ENCODE measurements at regions not wholly inside any gene's neighbourhood (a gene's known extent, or its start where the extent isn't known, plus 50 kb on each side); places are given as distances from the start of the nearest gene placed in this dataset.

DNA sequence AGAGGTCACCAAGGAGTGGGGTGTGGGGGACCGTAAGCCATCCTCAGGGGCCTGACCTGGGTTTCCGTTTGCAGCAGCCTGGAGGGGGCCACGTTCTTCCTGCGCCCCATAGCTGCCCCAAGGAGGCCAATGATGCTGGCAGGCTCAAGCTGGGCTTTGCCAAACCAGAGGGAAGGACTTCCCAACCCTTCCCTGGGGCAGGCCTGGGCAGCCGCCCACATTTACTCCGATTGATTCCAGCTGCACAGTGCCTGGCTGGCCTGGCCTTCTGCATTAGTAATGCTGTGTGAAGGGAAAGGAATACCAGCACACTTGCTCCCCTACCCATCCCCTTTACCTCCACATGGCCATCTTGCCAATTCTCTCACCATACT lies 360.6 kb upstream of the SLC14A2 start:
- FAIRE-seq (no peak), DNase-seq (ENCODE audit: low read depth, low spot score) (no peak)
- Histone ChIP-seq H3K9ac (replicated peaks; ENCODE audit: extremely low read depth, insufficient read depth, low read length) (no peak overlapping the region), H3K27ac (ENCODE audit: insufficient read depth, low read depth, low read length) (no peak overlapping the region), H3K27me3 (ENCODE audit: control insufficient read depth in 2 of 2, insufficient read depth in 2 of 2, low read length in 2 of 2) (no peaks in the 10 kb centered on the region), H3K9me3 (replicated peaks; ENCODE audit: control insufficient read depth, insufficient read depth, low read length) (no peaks in the 10 kb centered on the region), H3K4me2 (ENCODE audit: insufficient read depth, low read length) (no peak overlapping the region), H3K79me2 (ENCODE audit: control insufficient read depth, insufficient read depth, low read length) (no peaks in the 10 kb centered on the region), H4K20me1 (replicated peaks; ENCODE audit: control insufficient read depth, extremely low read depth, insufficient read depth, low read length) (no peaks in the 10 kb centered on the region), H3K36me3 (ENCODE audit: control insufficient read depth in 2 of 2, extremely low read depth in 1 of 2, insufficient read depth in 2 of 2, low read length in 2 of 2) (no peaks in the 10 kb centered on the region), H3K9me1 (replicated peaks; ENCODE audit: control insufficient read depth, extremely low read depth, insufficient read depth, low read length) (no peaks in the 10 kb centered on the region), H3K4me1 (ENCODE audit: control insufficient read depth, extremely low read depth, insufficient read depth, low read length) (no peaks in the 10 kb centered on the region), H2AFZ (ENCODE audit: low read depth, low read length) (no peak overlapping the region), H3K4me3 (replicated peaks in 1 of 3; ENCODE audit: insufficient read depth in 1 of 3, low read depth in 1 of 3, low read length in 3 of 3) (no peak overlapping the region)
- intact Hi-C loops (cut with micrococcal nuclease) (no loop called here), dilution Hi-C loops (cut with MboI; ENCODE audit: extremely low pct_ligation_motif_present, low sequenced_read_pairs) (no loop called here)
- CTCF ChIA-PET, result no interaction called here
- BruUV-seq (replicated peaks), result no TSS peak
- POLR2A ChIA-PET, result no interaction called here
- no peak for TF ChIP-seq FOS (IDR thresholded peaks at IDR 0.05; ENCODE audit: borderline replicate concordance, insufficient read depth, low read length)
- TF ChIP-seq MYC (IDR thresholded peaks at IDR 0.05; ENCODE audit: low read depth, low read length), result no peak
- no peak for TF ChIP-seq EZH2 (IDR thresholded peaks at IDR 0.05; ENCODE audit: borderline replicate concordance, low read depth, low read length, severe bottlenecking)
- TF ChIP-seq JUN (IDR thresholded peaks at IDR 0.05; ENCODE audit: borderline replicate concordance, insufficient read depth, insufficient read length, low read depth), result no peak
- TF ChIP-seq POLR2AphosphoS5 (IDR thresholded peaks at IDR 0.05; ENCODE audit: insufficient read depth, low read depth, low read length), result no peak
- no peak for TF ChIP-seq GATA2 (IDR thresholded peaks at IDR 0.05; ENCODE audit: insufficient read depth, insufficient read length, low read depth, low read length)
- TF ChIP-seq, protein P1, sequence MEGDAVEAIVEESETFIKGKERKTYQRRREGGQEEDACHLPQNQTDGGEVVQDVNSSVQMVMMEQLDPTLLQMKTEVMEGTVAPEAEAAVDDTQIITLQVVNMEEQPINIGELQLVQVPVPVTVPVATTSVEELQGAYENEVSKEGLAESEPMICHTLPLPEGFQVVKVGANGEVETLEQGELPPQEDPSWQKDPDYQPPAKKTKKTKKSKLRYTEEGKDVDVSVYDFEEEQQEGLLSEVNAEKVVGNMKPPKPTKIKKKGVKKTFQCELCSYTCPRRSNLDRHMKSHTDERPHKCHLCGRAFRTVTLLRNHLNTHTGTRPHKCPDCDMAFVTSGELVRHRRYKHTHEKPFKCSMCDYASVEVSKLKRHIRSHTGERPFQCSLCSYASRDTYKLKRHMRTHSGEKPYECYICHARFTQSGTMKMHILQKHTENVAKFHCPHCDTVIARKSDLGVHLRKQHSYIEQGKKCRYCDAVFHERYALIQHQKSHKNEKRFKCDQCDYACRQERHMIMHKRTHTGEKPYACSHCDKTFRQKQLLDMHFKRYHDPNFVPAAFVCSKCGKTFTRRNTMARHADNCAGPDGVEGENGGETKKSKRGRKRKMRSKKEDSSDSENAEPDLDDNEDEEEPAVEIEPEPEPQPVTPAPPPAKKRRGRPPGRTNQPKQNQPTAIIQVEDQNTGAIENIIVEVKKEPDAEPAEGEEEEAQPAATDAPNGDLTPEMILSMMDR (IDR thresholded peaks at IDR 0.05; ENCODE audit: extremely low read depth in 1 of 2, insufficient read depth in 1 of 2, low read depth in 1 of 2, low read length in 2 of 2), result no peak

Measured in endothelial cell of umbilical vein (primary cell).